ENCODE measurements at regions not wholly inside any gene's neighbourhood (a gene's known extent, or its start where the extent isn't known, plus 50 kb on each side); places are given as distances from the start of the nearest gene placed in this dataset.

DNA sequence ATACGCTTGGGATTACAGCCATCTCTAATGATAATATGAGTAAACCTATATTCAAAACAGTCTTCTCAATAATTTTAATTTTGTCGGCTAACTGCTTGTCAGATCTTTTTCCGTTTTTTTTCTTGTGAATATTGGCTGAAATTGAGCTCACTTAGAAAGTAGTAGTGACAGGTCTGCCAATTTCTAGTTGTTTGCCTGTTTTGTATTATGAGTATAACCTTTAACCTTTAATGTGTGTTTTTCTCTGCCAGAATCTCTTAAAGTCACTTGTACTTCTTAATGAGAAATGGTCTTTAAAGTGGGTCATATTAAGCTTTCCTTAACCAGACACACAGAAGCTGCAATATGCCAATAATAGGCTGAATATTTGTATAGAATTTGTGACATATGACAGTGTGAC is 511.0 kb downstream of the CSNK1G3 start:
- TF ChIP-seq CTCF (IDR thresholded peaks at IDR 0.05), result no peak
- TF ChIP-seq ZFX (IDR thresholded peaks at IDR 0.05; ENCODE audit: borderline replicate concordance), result no peak

Measured in 22Rv1 (cell line).